NCI-H446 treated with DMSO at 0.1 percent for 48 hours (cell line): ENCODE measurements at regions not wholly inside any gene's neighbourhood (a gene's known extent, or its start where the extent isn't known, plus 50 kb on each side); places are given as distances from the start of the nearest gene placed in this dataset.
"Not testable (repeated sequence)": the region's sequence is repeated elsewhere in the genome, so short reads cannot be mapped to it uniquely, and the experiment has no call there.

ENCODE experiments used
- DNase-seq: peaks from one replicate; lab custom pipeline; 2025; lab: John Stamatoyannopoulos, UW

- no peak for DNase-seq
These were observed 77.6 kb upstream of the PTPRK start for GRCh38 chr6:128597956-128598355.

- DNase-seq = no peak
These were observed 76.6 kb upstream of the PTPRK start for GRCh38 chr6:128597004-128597403.

- DNase-seq = no peak
These were observed 75.1 kb upstream of the PTPRK start for GRCh38 chr6:128595544-128595943.

GRCh38 chr6:128586095-128586494 lies 65.7 kb upstream of the PTPRK start:
- no peak for DNase-seq

- no peak for DNase-seq
These were observed 60.1 kb upstream of the PTPRK start for GRCh38 chr6:128580224-128581110.

GRCh38 chr6:128575254-128575653 lies 54.9 kb upstream of the PTPRK start:
- DNase-seq = not testable (repeated sequence)

- no peak for DNase-seq
These were observed 54.0 kb upstream of the PTPRK start for GRCh38 chr6:128574402-128574801.

- no peak for DNase-seq
These were observed 52.6 kb upstream of the PTPRK start for GRCh38 chr6:128573036-128573435.

- no peak for DNase-seq
These were observed 51.9 kb upstream of the PTPRK start for GRCh38 chr6:128572294-128572693.

GRCh38 chr6:128570680-128571063 lies 50.3 kb upstream of the PTPRK start:
- no peak for DNase-seq

- DNase-seq = no peak
These were observed 49.6 kb upstream of the PTPRK start for GRCh38 chr6:128569732-128570679.
